Posterior vena cava (tissue), 2 donors: ENCODE measurements at regions not wholly inside any gene's neighbourhood (a gene's known extent, or its start where the extent isn't known, plus 50 kb on each side); places are given as distances from the start of the nearest gene placed in this dataset.
"Not testable (repeated sequence)": the region's sequence is repeated elsewhere in the genome, so short reads cannot be mapped to it uniquely, and the experiment has no call there.

Source experiments
- DNase-seq: peaks from one replicate; pipeline ENCODE4 v3.0.0-alpha.2; 2020; ENCODE audit warnings: low spot score
- intact Hi-C, 2 donors: fragments of 100-400 bp; cut with DNase I; formaldehyde crosslinking; loops; one replicate each; pipeline versions ENCODE4 v1.14.1 to v1.14.2; 2022 to 2023
- donor health status: DM: yes; HTN: yes; CAD: no.
- donor health status: DM: yes; HTN: yes; CAD: no.

DNA sequence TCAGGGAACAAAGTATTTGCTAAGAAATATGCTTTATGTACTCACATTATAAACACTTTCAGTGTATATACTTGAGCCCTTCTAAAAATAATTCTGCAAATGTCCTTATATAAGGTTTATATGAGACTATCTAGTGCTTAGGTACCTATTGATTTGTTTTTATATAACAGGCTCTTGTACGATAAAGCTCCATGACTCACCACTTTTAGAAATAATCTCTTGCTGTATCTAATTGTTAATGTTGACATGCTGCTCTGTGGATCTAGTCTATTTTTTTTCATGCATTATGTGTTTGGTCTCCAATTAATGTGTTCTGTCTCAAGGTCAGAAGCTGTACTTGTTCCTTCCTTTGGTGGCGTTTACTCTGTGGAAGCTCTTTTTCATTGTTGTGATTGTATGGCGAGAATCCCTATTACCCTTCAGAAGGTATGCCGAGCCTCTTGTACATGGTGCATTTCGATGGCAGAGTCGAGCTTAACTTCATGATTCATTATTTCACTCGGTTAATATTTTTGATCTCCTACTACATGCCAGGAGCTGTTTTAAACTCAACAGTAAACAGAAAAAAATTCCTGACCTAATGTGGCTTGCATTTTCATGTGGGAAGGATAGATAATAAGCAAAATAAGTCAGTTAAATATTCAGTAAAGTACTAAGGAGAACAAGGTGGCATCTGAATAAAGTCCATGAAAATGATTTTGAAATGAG is 361.6 kb downstream of the COG6 start:
- no peak for DNase-seq
- intact Hi-C loops = no loop called here

GRCh38 chr13:40017662-40018262 is 362.3 kb downstream of the COG6 start:
- no peak for DNase-seq
- intact Hi-C loops = no loop called here

GRCh38 chr13:40023595-40024203 is 368.2 kb downstream of the COG6 start:
- intact Hi-C loops = no loop called here
- no peak for DNase-seq

DNA sequence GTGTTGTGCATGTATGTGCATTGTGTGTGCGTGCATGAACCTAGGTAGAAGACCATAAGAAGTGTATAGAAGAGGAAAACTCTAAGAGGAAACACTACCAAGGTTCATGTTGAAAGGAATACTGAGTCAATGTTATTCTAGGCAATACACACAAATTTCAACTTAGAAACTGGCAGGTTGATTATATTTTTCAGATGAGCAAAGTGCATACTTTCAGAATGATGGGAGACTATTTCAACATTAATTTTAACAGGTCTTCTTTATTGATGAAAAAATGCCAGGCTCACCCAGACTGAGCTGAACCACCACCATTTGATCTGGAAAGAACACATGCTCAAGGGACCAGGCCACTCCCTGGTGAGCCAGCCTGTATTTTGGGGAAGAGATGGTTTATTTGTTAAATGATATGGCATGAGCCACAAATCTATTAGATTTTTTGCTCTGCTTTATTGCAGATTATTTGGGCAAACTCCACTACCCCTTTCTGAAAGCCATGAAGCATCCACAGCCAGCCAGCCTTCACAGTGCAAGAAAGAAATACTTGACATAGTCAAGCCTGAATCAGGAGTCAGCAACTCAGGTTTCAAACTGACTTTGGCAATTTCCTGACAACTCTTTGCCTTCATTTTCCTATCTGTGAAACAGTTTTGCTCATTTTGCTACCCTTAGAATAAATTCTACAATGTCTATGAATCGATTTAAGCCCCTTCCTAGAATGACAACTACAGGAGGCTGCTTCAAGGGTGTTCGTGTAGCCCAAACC is 368.9 kb downstream of the COG6 start:
- no peak for DNase-seq
- intact Hi-C loops = no loop called here

GRCh38 chr13:40024967-40025714 is 369.7 kb downstream of the COG6 start:
- intact Hi-C loops = no loop called here
- DNase-seq = no peak

DNA sequence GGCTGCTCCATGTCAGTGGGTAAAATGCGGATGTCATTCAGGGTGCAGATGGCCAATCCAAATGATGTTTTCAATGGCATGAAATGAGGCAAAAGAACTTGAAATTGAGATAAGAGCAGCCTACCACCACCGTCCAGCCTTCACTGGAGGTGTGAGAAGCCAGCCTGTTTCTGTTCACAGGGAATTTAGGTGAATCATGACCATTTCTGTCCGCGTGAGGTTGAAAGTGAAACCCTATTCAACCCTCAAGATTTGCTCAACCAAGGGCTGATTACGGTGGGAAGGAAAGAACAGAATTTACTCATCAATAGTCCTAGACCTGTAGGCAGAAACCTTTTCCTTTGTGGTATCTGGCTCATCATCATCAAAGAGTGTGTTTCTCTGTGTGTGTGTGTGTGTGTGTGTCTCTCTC is 370.7 kb downstream of the COG6 start:
- DNase-seq = no peak
- intact Hi-C loops = no loop called here

DNA sequence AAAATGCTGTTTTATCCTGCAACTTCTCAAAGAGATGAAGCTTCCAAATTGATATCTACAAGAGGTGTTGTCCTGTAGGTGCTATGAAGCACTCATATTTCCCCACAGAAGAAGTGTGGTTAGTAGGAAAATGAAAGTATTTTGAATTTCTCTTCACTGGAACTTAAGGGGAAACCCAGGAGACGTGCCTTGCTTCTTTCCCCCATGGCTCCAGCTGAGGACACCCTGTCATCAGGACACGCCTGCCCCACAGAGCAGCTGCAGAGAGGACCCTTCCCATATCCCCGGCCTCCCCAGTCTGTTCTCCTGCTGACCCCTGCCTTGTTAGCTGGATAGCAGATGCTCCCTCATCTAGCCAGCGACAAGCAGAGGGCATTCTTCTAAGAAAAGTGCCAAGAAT is 371.3 kb downstream of the COG6 start:
- DNase-seq = no peak
- intact Hi-C loops = no loop called here

DNA sequence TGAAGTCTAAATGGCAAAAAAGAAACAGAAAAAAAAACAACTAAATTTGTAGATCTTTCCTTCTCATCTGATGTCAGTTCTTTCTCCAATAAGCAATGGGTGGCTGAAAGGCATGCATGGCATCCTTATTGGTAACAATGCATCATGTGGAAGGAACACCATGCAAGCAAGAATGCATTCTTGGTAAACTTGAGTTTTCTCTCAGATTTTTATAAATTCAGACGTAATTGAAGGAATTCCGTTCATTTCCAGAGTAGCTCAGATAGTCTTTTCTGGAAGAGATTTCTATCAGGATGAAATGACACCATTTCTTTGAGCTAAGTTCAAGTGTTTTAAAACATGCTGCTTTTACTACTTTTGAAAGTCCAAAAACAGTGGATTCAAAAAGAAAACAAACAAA is 373.0 kb downstream of the COG6 start:
- intact Hi-C loops = no loop called here
- no peak for DNase-seq

- no peak for DNase-seq
- intact Hi-C loops = no loop called here
These were observed 375.6 kb downstream of the COG6 start for GRCh38 chr13:40031031-40031430.

GRCh38 chr13:40039061-40039460 is 383.6 kb downstream of the COG6 start:
- intact Hi-C loops = no loop called here
- no peak for DNase-seq

- DNase-seq = no peak
- intact Hi-C loops = no loop called here
These were observed 387.5 kb downstream of the COG6 start for GRCh38 chr13:40042991-40043390.

- intact Hi-C loops = no loop called here
- DNase-seq = no peak
These were observed 388.3 kb downstream of the COG6 start for GRCh38 chr13:40043764-40044163.

DNA sequence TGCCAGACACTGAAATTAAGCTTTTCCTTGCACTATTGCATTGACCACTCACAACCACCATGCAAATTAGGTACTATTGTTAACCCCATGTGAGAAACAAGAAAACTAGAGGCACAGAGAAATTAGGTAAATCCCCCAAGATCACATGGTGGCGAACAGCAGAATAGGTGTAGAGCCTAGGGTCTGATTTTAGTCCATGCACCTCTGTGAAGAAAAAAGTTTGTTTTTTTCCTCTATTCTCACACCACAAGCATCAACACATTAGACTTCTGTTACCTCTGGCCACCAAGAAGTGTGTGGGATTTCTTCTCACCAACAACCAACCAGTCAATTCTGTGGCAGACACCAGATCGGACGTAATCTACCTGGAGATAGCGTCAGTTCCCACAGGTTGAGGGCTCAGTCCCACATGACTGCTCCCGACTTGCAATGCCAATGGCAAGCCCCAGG is 391.9 kb downstream of the COG6 start:
- no peak for DNase-seq
- intact Hi-C loops = no loop called here

DNA sequence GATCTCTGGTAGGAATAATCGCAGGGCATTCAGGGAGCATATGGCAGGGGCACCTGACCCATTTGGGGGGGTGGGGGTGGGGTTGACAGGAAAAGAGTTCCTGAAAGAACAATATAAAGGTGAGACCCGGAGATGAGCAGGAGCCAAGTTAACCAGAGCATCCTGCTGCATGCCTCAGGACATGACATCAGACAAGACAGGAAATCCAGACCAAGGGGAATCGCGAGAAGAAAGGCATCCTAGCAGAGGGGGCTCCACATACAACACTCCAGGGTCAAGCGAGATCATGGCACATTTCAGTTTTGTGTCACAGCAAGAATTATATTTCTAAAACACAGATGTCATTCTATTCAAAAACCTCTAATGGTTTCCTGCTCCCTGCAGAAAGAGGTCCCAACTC is 393.1 kb downstream of the COG6 start:
- intact Hi-C loops = no loop called here
- no peak for DNase-seq

DNA sequence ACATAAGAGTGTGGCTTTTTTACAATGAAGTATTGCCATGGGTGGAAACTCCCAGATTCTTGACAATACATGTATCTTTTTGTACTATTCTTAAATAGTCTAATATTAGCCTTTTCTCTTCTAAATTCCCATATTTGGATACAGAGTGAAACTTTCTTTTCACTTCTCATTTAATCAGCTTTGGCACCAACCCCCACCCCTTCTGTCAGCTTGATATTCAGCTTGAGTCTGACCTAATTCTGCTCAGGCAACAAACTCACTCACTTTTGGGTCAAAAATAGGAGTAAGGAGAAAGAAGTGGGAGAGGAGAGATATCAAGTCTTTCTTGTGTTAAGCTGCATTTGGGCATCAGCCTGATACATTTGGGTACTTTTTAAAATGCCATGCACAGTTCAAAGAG is 397.5 kb downstream of the COG6 start:
- DNase-seq = no peak
- intact Hi-C loops = no loop called here

GRCh38 chr13:40053401-40053800 is 397.9 kb downstream of the COG6 start:
- intact Hi-C loops = no loop called here
- no peak for DNase-seq

GRCh38 chr13:40054422-40054821 is 399.0 kb downstream of the COG6 start:
- DNase-seq, intact Hi-C loops: not testable (repeated sequence)

GRCh38 chr13:40056898-40057619 is 401.6 kb downstream of the COG6 start:
- intact Hi-C loops = no loop called here
- DNase-seq = no peak

DNA sequence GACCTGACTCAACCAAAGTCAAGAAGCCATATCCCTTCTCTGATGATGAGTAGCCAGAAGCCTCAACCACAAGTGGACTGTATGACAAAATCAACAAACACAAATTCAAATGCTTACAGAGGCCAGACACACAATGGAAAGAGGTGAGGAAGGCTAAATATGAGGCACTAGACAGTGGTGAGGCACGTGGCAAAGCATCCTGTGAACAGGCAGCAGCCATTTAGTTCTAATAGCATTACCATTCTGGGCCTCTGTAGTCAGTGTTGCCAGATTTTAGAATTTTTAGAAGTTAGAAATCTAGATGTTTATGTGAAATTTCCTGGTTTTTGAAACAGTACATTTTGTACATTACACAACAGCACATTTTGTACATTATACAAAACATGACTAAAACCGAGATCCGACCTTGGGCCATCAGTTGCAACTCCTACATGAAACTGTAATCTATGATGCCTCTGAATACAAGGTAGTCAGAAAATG is 403.3 kb downstream of the COG6 start:
- DNase-seq = no peak
- intact Hi-C loops = no loop called here
